ENCODE measurements at regions not wholly inside any gene's neighbourhood (a gene's known extent, or its start where the extent isn't known, plus 50 kb on each side); places are given as distances from the start of the nearest gene placed in this dataset.

DNA sequence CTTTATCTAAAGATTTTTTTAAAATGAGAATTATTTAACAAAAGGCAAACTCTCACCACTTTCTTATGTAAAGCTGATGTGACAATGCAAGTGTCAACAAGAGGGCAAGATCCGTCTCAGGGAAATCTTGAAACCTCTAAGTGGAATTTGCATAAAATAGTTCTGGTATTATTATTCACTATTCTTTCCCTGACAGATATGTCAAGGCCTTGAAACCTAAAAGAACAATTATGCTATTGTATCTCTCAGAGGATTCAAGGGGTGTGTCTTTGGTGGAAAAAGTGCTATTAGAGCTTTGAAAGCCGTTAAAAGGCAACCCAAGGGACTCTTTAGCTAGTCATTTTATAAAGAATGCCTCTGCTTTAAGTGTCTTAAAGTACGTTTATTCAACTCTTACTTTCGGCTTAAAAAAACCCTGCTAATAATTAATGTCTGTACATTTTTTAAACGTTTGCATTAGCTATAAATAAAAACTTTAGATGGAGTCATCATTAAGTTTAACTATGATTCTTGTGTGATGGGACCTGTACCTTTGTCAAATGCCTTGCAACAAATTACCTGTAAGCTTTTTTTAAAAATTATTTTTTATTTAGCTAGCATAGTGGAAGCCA lies 585.5 kb downstream of the VRK1 start:
- Histone ChIP-seq H3K36me3 (no peaks in the 10 kb centered on the region), H3K27ac (no peak overlapping the region), H3K4me3 (no peak overlapping the region), H3K4me1 (no peaks in the 10 kb centered on the region), H3K9ac (ENCODE audit: low read depth in 2 of 2, low read length in 2 of 2) (no peak overlapping the region), H3K9me3 (no peaks in the 10 kb centered on the region), H3K27me3 (no peaks in the 10 kb centered on the region)
- intact Hi-C loops (cut with DNase I), result no loop called here
- DNase-seq, result no peak
- TF ChIP-seq, protein P1, sequence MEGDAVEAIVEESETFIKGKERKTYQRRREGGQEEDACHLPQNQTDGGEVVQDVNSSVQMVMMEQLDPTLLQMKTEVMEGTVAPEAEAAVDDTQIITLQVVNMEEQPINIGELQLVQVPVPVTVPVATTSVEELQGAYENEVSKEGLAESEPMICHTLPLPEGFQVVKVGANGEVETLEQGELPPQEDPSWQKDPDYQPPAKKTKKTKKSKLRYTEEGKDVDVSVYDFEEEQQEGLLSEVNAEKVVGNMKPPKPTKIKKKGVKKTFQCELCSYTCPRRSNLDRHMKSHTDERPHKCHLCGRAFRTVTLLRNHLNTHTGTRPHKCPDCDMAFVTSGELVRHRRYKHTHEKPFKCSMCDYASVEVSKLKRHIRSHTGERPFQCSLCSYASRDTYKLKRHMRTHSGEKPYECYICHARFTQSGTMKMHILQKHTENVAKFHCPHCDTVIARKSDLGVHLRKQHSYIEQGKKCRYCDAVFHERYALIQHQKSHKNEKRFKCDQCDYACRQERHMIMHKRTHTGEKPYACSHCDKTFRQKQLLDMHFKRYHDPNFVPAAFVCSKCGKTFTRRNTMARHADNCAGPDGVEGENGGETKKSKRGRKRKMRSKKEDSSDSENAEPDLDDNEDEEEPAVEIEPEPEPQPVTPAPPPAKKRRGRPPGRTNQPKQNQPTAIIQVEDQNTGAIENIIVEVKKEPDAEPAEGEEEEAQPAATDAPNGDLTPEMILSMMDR (IDR thresholded peaks at IDR 0.05), result no peak

DNA sequence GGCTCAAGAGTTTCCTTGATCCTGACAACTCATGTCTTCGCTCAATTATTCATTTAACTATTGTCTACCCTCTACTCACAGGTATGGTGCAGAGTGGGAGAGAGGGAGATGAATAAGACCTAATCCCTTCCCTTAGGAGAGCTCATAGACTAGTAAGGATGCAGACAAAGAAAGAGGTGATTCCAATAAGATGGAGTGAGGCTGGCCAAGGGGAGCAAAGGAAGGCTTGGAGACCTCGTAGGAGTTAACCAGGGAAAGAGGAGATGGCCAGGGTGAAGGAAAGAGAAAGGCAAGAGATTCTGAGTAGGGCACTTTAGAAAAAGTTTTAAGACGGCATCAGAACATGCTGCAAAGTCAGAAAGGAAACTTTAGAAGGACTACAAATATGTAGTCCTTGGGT lies 588.5 kb downstream of the VRK1 start:
- Histone ChIP-seq H3K27ac (no peak overlapping the region), H3K9me3 (no peaks in the 10 kb centered on the region), H3K4me1 (no peaks in the 10 kb centered on the region), H3K36me3 (no peaks in the 10 kb centered on the region), H3K4me3 (no peak overlapping the region), H3K9ac (ENCODE audit: low read depth in 2 of 2, low read length in 2 of 2) (no peak overlapping the region), H3K27me3 (no peaks in the 10 kb centered on the region)
- TF ChIP-seq, protein P1 (IDR thresholded peaks at IDR 0.05), result no peak
- no peak for DNase-seq
- intact Hi-C loops (cut with DNase I), result no loop called here

DNA sequence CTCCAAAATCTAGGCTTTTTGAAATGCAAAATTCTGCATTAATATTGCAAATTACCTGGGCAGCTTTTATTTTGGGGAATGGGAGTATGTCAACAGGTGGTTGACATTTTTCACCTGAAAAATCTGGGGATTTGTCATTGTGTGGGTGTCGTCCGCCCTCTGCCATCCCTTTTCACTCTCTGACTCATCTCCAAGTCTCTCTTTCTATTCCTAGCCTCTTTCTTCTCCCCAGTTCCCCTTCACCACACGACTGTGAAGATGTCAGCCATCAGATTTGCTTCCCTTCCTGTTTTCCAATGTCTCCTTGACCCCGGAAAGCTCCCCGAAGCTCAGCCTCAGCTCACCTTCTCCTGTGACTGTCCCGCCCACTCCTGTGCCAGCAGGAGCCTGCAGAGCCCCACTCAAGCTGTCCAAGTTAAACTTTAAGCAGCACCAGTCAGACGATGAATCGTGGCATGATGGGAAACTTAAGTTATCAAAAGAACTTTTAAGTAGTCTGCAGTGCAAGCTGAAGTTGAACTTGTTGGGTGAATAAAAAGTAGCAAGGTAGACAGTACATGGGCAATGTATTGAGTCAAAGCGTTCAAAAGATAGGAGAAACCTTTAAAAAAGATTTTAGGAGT lies 590.2 kb downstream of the VRK1 start:
- no peaks in the 10 kb centered on the region for H3K27me3 ChIP-seq
- intact Hi-C loops (cut with DNase I), result no loop called here
- no peaks in the 10 kb centered on the region for H3K4me1 ChIP-seq
- no peaks in the 10 kb centered on the region for H3K36me3 ChIP-seq
- H3K9me3 ChIP-seq, result no peaks in the 10 kb centered on the region
- no peak for DNase-seq
- no peak overlapping the region for H3K9ac ChIP-seq (ENCODE audit: low read depth in 2 of 2, low read length in 2 of 2)
- TF ChIP-seq, protein P1 (IDR thresholded peaks at IDR 0.05), result no peak
- no peak overlapping the region for H3K27ac ChIP-seq
- H3K4me3 ChIP-seq, result no peak overlapping the region

DNA sequence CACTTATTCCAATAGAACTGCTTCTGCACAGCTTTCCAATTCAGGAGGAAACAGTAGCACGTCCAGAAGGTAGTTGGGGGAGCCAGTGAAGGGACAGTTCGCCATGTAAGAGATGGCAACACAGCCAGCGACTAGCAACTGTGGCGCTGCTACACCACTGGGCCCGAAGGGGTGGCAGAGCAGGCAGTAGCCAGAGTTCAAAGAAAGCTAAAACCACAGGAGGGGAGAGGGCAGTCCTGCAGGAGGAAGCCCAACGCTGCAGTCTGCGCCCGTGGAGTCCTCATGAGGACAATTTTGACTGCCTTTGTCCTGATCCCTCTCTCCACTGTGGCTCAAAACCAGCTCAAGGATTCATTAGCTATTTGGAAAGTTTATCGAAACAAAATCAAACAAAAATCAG lies 591.2 kb downstream of the VRK1 start:
- no peak for DNase-seq
- Histone ChIP-seq H3K9me3 (no peaks in the 10 kb centered on the region), H3K27ac (no peak overlapping the region), H3K9ac (ENCODE audit: low read depth in 2 of 2, low read length in 2 of 2) (no peak overlapping the region), H3K27me3 (no peaks in the 10 kb centered on the region), H3K4me1 (no peaks in the 10 kb centered on the region), H3K4me3 (no peak overlapping the region), H3K36me3 (no peaks in the 10 kb centered on the region)
- intact Hi-C loops (cut with DNase I), result no loop called here
- TF ChIP-seq, protein P1 (IDR thresholded peaks at IDR 0.05), result no peak

DNA sequence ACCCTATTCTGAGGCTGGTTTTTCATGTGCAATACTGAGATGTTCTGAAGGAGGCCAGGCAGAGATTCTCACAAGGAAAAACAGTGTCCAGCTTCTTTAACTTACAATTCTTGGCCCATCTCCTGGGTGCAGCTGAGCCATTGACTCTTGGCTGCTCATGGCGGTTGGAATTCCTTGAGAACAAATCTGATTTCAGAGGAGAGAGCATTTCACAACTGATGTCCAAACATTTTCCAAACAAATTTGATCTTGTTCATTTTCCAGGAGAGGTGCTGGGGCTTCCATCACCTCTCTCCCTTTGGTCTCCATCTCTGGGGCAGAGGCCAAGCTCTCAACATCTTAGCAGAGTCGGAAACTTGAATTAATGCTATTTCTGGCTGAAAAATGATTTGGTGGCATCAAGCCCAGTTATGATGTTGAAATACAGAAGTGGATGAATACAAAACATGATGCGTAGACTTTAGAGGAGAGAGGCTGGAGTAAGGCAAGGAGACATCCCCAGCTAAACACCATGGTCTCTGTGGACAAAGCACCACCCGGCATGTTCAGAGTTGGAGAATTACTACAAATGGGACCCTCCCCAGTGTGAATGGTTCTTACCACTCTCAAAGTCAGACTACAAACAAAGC lies 593.0 kb downstream of the VRK1 start:
- H3K4me3 ChIP-seq, result no peak overlapping the region
- TF ChIP-seq, protein P1 (IDR thresholded peaks at IDR 0.05), result no peak
- no peak for DNase-seq
- no peaks in the 10 kb centered on the region for H3K4me1 ChIP-seq
- no peaks in the 10 kb centered on the region for H3K27me3 ChIP-seq
- H3K9me3 ChIP-seq, result no peaks in the 10 kb centered on the region
- no peaks in the 10 kb centered on the region for H3K36me3 ChIP-seq
- intact Hi-C loops (cut with DNase I), result no loop called here
- H3K9ac ChIP-seq (ENCODE audit: low read depth in 2 of 2, low read length in 2 of 2), result no peak overlapping the region
- no peak overlapping the region for H3K27ac ChIP-seq

Data from colonic mucosa (tissue), 4 donors.